Transverse colon (tissue), 4 donors: ENCODE measurements at regions not wholly inside any gene's neighbourhood (a gene's known extent, or its start where the extent isn't known, plus 50 kb on each side); places are given as distances from the start of the nearest gene placed in this dataset.

ENCODE experiments used
- EP300 ChIP-seq: sonication (generic); formaldehyde crosslinking; IDR thresholded peaks from one replicate; pipeline ENCODE4 v1.6.1; 2017; ENCODE audit warnings: antibody characterized with exemption, low read depth
- POLR2A ChIP-seq: fragments of 450-650 bp; IDR thresholded peaks from one replicate; pipeline ENCODE4 v1.6.1; 2016; ENCODE audit warnings: antibody characterized with exemption, mild to moderate bottlenecking, moderate library complexity
- POLR2AphosphoS5 ChIP-seq, 3 donors: sonication (generic); formaldehyde crosslinking; IDR thresholded peaks; one replicate each; pipeline ENCODE4 v1.6.1; 2016; ENCODE audit warnings: antibody characterized with exemption in 3 of 3
- TF ChIP-seq, protein P1 (sequence below), 5 experiments: fragments of 200-600 bp in 3 of 5; fragments of 450-650 bp in 2 of 5; sonication (generic) in 3 of 5; IDR thresholded peaks; 1 replicate in 2 of 5; 2 replicates in 3 of 5; pipeline ENCODE4 v1.5.1; 2016 to 2017; ENCODE audit warnings: antibody characterized with exemption in 5 of 5, inconsistent platforms in 3 of 5, mild to moderate bottlenecking in 2 of 5, moderate library complexity in 1 of 5

DNA sequence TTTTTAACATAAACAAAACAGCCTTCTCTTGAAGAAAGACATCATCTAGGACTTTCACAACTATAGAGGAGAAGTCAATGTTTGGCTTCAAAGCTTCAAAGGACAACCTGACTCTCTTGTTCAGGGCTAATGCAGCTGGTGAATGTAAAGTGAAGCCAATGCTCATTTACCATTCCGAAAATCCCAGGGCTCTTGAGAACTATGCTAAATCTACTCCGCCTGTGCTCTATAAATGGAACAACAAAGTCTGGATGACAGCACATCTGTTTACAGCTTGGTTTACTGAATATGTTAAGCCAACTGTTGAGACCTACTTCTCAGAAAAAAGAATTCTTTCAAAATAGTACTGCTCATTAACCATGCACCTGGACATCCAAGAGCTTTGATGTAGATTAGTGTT is 259.8 kb upstream of the NR5A2 start:
- TF ChIP-seq, protein P1, sequence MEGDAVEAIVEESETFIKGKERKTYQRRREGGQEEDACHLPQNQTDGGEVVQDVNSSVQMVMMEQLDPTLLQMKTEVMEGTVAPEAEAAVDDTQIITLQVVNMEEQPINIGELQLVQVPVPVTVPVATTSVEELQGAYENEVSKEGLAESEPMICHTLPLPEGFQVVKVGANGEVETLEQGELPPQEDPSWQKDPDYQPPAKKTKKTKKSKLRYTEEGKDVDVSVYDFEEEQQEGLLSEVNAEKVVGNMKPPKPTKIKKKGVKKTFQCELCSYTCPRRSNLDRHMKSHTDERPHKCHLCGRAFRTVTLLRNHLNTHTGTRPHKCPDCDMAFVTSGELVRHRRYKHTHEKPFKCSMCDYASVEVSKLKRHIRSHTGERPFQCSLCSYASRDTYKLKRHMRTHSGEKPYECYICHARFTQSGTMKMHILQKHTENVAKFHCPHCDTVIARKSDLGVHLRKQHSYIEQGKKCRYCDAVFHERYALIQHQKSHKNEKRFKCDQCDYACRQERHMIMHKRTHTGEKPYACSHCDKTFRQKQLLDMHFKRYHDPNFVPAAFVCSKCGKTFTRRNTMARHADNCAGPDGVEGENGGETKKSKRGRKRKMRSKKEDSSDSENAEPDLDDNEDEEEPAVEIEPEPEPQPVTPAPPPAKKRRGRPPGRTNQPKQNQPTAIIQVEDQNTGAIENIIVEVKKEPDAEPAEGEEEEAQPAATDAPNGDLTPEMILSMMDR (IDR thresholded peaks at IDR 0.05) = no peak
- TF ChIP-seq POLR2A (no peak), EP300 (no peak), POLR2AphosphoS5 (IDR thresholded peaks at IDR 0.05) (no peak)
